HS-5 (cell line): ENCODE measurements at regions not wholly inside any gene's neighbourhood (a gene's known extent, or its start where the extent isn't known, plus 50 kb on each side); places are given as distances from the start of the nearest gene placed in this dataset.
A peak's percentile ranks its signal among the peaks of the same experiment; 100 is the strongest.

ENCODE experiments used
- DNase-seq: peaks from one replicate; pipeline ENCODE4 v3.0.0-alpha.2; 2012; ENCODE audit warnings: low read depth

DNA sequence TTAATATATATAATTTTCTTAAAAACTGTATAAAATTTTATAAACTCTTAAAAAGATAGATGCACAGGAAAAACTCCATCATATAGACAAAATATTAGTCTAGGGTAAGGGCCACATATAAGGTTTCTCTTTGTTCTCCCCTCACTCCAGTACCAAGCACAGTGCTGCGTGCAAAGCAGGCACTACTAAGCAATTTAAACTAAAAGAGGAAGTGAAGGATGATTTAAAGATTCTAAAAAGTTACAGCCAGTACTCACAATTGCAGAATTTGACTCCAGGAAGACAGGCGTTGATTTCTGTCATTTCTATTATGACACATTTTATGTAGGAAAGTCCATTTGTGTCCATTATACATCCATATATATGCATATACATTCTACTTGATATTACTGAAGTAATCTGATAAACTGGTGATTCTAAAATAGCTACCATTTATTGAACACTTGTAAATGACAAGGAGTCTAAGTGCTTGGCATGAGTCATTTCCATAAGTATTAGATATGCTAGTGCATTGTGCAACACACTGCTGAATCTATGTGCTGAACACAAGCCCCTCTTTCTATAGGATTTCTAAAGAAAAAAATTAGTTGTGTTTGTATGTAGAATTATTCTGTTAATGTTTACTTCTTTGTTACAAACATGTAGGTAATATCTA, 785.5 kb upstream of the ARRDC4 start:
- no peak for DNase-seq

GRCh38 chr15:97177151-97177577, 783.3 kb upstream of the ARRDC4 start:
- DNase-seq = no peak

DNA sequence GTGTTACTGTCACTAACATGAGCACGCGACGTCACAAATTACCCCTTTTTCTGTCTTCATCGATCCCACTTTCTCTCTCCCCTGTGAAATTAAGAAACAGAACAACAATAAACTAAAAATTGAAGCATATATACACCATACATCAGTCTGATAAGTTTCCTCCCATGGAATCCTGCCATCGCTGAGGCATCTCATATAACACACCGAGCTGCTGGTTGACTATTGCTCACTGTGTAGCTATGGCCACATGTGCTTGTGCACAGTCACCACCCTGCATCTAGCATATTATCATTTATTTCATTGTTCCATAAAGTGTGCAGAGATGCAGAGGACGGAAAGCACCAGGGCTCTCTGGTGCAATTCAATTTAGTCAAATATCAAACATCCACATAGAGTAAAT, 777.9 kb upstream of the ARRDC4 start:
- no peak for DNase-seq

DNA sequence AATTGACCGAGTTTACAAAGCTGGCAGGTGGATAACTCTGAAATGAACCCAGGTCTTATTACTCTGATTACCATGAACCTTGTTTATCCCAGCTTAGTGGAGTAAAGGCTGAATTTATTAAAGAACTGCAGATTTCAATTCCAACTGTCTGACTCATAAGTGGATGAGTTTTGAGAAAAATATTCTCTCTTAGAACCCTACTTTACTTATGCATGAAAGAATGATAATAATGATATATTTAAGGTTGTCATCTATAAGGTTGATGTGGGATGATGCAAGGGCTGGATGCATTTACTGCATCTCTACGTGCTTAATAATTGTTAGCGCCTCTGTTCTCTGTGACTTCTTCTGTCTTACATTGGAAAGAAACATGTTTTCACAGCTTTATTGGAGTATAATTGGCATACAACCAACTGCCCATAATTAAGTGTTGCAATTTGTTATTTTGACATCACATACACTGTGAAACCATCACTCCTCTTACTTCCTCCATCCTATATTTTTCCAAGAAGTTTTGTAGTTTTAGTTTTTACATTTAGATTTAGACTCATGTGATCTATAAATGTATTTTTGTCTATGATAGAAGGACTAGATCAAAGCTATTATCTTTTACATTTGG, 771.2 kb upstream of the ARRDC4 start:
- peak; percentile 31 for DNase-seq

GRCh38 chr15:97194750-97195149, 765.8 kb upstream of the ARRDC4 start:
- no peak for DNase-seq

- DNase-seq = no peak
These were observed 764.2 kb upstream of the ARRDC4 start for GRCh38 chr15:97196048-97197014.

- DNase-seq = no peak
These were observed 761.0 kb upstream of the ARRDC4 start for GRCh38 chr15:97199393-97200051.

- no peak for DNase-seq
These were observed 760.3 kb upstream of the ARRDC4 start for GRCh38 chr15:97200161-97200560.

DNA sequence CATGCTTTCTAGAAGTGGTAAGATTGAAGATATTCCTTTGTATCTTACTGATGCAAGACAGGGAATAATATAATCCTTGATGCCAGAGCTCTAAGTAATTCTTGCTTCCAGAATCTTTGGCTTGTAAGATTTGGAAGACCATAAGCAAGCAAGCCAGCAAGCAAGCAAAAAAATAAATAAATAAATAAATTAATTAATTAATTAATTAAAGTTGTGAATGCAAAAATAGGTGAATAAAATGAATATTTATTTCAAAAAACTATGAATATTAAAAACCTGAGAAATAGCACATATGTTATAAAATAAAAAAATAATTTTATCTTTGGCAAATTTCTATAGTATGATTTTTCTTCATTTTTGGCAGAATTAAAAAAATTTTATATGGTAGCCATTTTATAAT, 750.2 kb upstream of the ARRDC4 start:
- DNase-seq = no peak

DNA sequence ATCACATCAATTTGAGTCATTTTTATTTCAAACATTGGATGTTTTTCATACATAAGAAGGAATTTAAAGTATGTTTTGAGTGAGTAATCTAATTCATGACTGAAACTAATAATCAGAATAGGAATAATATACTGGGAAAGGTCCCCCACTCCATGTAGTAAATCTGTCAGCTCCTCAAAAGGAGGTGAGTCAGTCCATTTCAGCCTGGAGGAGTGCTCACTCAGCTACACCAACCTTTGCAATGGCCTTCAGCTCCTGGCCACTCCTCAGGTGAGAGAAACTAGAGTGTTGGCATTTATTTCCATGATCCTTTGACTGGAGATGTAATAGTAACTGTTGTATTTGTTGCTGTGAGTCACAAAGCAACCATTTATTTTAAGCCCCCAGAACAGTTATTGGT, 744.9 kb upstream of the ARRDC4 start:
- no peak for DNase-seq

DNA sequence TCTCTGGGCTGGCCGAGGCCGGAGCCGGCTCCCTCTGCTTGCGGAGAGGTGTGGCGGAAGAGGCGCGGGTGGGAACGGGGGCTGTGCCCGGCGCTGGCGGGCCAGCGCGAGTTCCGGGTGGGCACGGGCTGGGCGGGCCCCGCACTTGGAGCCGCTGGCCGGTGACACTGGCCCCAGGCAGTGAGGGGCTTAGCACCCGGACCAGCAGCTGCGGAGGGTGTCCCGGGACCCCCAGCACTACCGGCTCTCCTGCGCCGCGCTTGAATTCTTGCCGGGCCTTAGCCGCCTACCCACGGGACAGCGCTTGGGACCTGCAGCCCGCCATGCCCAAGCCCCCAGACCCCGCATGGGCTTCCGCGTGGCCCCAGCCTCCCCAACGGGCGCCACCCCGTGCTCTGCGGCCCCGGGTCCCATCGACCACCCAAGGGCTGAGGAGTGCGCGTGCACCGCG, 736.3 kb upstream of the ARRDC4 start:
- DNase-seq = no peak

- DNase-seq = peak; percentile 8
These were observed 725.5 kb upstream of the ARRDC4 start for GRCh38 chr15:97234851-97235610.

DNA sequence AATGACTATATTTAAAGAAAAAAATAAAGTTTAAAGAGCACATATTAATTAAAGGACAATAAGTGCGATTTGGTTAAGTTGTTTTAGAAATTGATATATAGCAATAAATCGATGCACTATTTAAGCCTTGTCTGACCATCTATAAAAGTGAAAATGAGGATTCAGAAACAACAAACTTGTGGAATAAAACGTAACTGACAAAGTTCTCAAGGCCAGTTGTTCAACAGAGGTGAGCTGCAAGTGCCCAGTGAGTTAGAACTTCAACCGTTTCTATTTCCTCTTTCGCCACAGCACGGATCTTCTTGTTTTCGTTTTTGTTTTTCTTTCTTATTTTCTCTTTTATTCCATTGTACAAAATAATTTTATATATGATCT, 724.9 kb upstream of the ARRDC4 start:
- no peak for DNase-seq

- no peak for DNase-seq
These were observed 724.4 kb upstream of the ARRDC4 start for GRCh38 chr15:97236140-97236539.

- DNase-seq = no peak
These were observed 723.3 kb upstream of the ARRDC4 start for GRCh38 chr15:97237160-97237559.

GRCh38 chr15:97248376-97248775, 712.1 kb upstream of the ARRDC4 start:
- no peak for DNase-seq

GRCh38 chr15:97259943-97260342, 700.6 kb upstream of the ARRDC4 start:
- no peak for DNase-seq

- DNase-seq = no peak
These were observed 659.3 kb upstream of the ARRDC4 start for GRCh38 chr15:97301166-97301565.

DNA sequence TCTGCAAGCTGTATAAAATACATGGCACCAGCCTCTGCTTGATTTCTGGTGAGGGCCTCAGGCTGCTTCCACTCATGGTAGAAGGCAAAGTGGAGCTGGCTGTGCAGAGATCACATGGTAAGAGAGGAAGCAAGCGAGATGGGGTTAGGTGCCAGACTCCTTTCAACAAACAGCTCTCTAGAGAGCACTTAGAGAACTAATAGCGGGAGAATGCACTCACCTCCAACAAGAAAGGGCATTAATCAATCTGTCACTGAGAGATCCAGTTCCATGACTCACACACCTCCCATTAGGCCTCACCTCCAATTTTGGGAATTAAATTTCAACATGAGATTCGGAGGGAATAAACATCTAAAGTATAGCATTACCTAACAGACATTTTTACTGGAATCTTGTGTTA, 644.1 kb upstream of the ARRDC4 start:
- no peak for DNase-seq

- DNase-seq = no peak
These were observed 643.3 kb upstream of the ARRDC4 start for GRCh38 chr15:97317163-97317562.

GRCh38 chr15:97319291-97319690, 641.2 kb upstream of the ARRDC4 start:
- DNase-seq = no peak

DNA sequence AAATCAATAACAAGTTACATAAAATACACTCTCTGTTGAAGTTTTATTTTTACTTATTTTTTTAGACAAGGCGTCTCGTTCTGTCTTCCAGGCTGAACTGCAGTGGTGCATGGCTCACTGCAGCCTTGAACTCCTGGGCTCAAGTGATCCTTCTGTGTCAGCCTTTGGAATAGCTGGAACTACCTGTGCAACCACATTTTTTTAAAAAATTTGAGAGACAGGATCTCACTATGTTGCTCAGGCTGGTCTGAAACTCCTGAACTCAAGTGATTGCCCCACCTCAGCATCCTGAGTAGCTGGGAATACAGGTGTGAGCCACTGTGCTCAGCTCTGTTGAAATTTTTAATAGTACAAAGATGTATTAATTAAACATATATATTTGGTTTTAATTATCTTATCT, 614.3 kb upstream of the ARRDC4 start:
- no peak for DNase-seq
